Astrocyte (in vitro differentiated cells and primary cell): ENCODE measurements at regions not wholly inside any gene's neighbourhood (a gene's known extent, or its start where the extent isn't known, plus 50 kb on each side); places are given as distances from the start of the nearest gene placed in this dataset.

Experiments
- CTCF ChIP-seq: IDR thresholded peaks from 2 replicates; pipeline ENCODE4 v1.5.1; 2011; ENCODE audit warnings: low read depth, mild to moderate bottlenecking, inconsistent platforms, low read length, moderate library complexity; ENCODE audit not compliant: insufficient read depth
- EZH2 ChIP-seq: IDR thresholded peaks from 2 replicates; pipeline ENCODE4 v1.6.1; 2012; ENCODE audit warnings: mild to moderate bottlenecking, low read length, inconsistent platforms; ENCODE audit not compliant: insufficient read depth

DNA sequence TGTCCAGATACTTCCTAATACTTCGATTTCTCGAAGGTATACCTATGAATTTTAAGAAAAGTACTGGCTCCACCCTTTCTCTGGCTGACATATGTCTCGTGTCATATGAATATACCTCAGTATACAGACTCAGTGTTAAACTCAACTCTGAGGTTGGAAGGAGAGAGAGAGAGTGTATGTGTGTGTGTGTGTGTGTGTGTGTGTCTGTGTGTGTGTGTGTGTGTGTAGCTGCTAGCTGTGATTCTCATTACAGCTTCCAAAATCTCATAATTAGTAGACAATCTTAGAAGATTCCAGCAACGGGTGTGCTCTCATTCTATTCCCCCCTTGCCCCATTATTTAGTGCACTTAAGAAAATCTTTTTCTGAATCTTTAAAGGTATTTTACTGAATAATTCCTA, 380.3 kb upstream of the B3GALT2 start:
- TF ChIP-seq CTCF (no peak), EZH2 (no peak)
